HCT116 (cell line): ENCODE measurements at regions not wholly inside any gene's neighbourhood (a gene's known extent, or its start where the extent isn't known, plus 50 kb on each side); places are given as distances from the start of the nearest gene placed in this dataset.

Experiments
- ATAC-seq: fragments of 200-7000 bp; cut with Tn5 transposase; 2 replicates; pipeline ENCODE4 v1.9.1; 2020; ENCODE audit warnings: mild to moderate bottlenecking, moderate library complexity
- BruUV-seq: library from RNA; stranded (reverse); fragments of 400-500 nt; replicated peaks from 2 replicates; lab custom pipeline; 2021; lab: Mats Ljungman, UMichigan
- CTCF ChIA-PET: fragments of 300-600 bp; sonication (Branson Sonifier 250); formaldehyde crosslinking; loops from one replicate; lab custom pipeline; 2021; ENCODE audit warnings: antibody characterized with exemption; lab: Charles Lee
- POLR2A ChIA-PET: fragments of 300-600, 350-600 bp; sonication (Branson Sonifier 250); formaldehyde crosslinking; loops from one replicate; lab custom pipeline; 2021; ENCODE audit warnings: antibody characterized with exemption; lab: Charles Lee
- RAD21 ChIA-PET, 2 experiments: fragments of 300-600 bp; sonication (Branson Sonifier 250); formaldehyde crosslinking; loops; one replicate each; lab custom pipeline; 2023; ENCODE audit warnings: low total read pairs in 2 of 2; ENCODE audit not compliant: uncharacterized antibody in 2 of 2, unreplicated experiment in 2 of 2, low non-redundant PET in 1 of 2; lab: Charles Lee
- DNase-seq: peaks from one replicate; pipeline ENCODE4 v3.0.0-alpha.2; 2010; ENCODE audit warnings: low read depth, low spot score
- H2AFZ ChIP-seq: fragments of 200-600 bp; shearing (Covaris generic), sonication (generic); 2 replicates; pipeline ENCODE4 v1.6.1; 2017; ENCODE audit warnings: low read depth, mixed run types, mixed read lengths, antibody characterized with exemption, low read length; ENCODE audit not compliant: poor library complexity, severe bottlenecking
- H3K27ac ChIP-seq: 2 replicates; pipeline ENCODE4 v1.5.1; 2012; ENCODE audit warnings: low read depth, low read length
- H3K27me3 ChIP-seq: fragments of 200-600 bp; sonication (generic); 2 replicates; pipeline ENCODE4 v1.6.1; 2016; ENCODE audit warnings: mixed run types, low read length, mixed read lengths; ENCODE audit not compliant: insufficient read depth
- H3K36me3 ChIP-seq, 2 experiments: fragments of 200-500 bp in 1 of 2; fragments of 200-600 bp in 1 of 2; sonication (Bioruptor generic) in 1 of 2; sonication (generic) in 1 of 2; 2 replicates each; pipeline versions ENCODE4 v1.5.1 to v1.6.1; 2014 to 2016; ENCODE audit warnings: low read length in 2 of 2, inconsistent platforms in 1 of 2, mixed read lengths in 1 of 2, mixed run types in 1 of 2; ENCODE audit not compliant: insufficient read depth in 2 of 2, control insufficient read depth in 1 of 2
- H3K4me1 ChIP-seq, 2 experiments: fragments of 200-600 bp in 1 of 2; sonication (generic) in 1 of 2; 2 replicates each; pipeline versions ENCODE4 v1.5.1 to v1.6.1; 2012 to 2017; ENCODE audit warnings: low read length in 2 of 2, inconsistent platforms in 1 of 2, mild to moderate bottlenecking in 1 of 2, mixed read lengths in 1 of 2, mixed run types in 1 of 2, moderate library complexity in 1 of 2; ENCODE audit not compliant: insufficient read depth in 2 of 2, control insufficient read depth in 1 of 2
- H3K4me2 ChIP-seq: fragments of 200-600 bp; sonication (generic); 2 replicates; pipeline ENCODE4 v1.6.1; 2017; ENCODE audit warnings: mixed run types, low read length, mixed read lengths
- H3K4me3 ChIP-seq, 2 experiments: fragments of 200-600 bp in 1 of 2; sonication (generic) in 1 of 2; replicated peaks in 1 of 2; 2 replicates each; pipeline ENCODE4 v1.5.1; 2011 to 2016; ENCODE audit warnings: low read length in 2 of 2, control low read depth in 1 of 2, low read depth in 1 of 2, mild to moderate bottlenecking in 1 of 2, mixed read lengths in 1 of 2, mixed run types in 1 of 2
- H3K79me2 ChIP-seq: fragments of 200-600 bp; sonication (generic); 2 replicates; pipeline ENCODE4 v1.6.1; 2017; ENCODE audit warnings: mild to moderate bottlenecking, mixed run types, low read length, moderate library complexity, mixed read lengths; ENCODE audit not compliant: insufficient read depth
- H3K9ac ChIP-seq: fragments of 200-600 bp; sonication (generic); 2 replicates; pipeline ENCODE4 v1.6.1; 2016; ENCODE audit warnings: low read length, mixed read lengths
- H3K9me2 ChIP-seq: fragments of 200-600 bp; sonication (generic), shearing (Covaris generic); 2 replicates; pipeline ENCODE4 v1.6.1; 2017; ENCODE audit warnings: mixed run types, mild to moderate bottlenecking, moderate library complexity; ENCODE audit not compliant: insufficient read depth
- H3K9me3 ChIP-seq, 2 experiments: fragments of 200-500 bp in 1 of 2; fragments of 200-600 bp in 1 of 2; sonication (Bioruptor generic) in 1 of 2; sonication (generic) in 1 of 2; 2 replicates each; pipeline ENCODE4 v1.6.1; 2014 to 2017; ENCODE audit warnings: low read length in 2 of 2, mixed read lengths in 2 of 2, inconsistent platforms in 1 of 2, low read depth in 1 of 2, mild to moderate bottlenecking in 1 of 2, mixed run types in 1 of 2, moderate library complexity in 1 of 2; ENCODE audit not compliant: control insufficient read depth in 1 of 2, insufficient read depth in 1 of 2
- H4K20me1 ChIP-seq: fragments of 200-600 bp; sonication (generic), shearing (Covaris generic); 2 replicates; pipeline ENCODE4 v1.6.1; 2017; ENCODE audit warnings: mixed run types, mild to moderate bottlenecking, moderate library complexity; ENCODE audit not compliant: insufficient read depth
- EZH2 ChIP-seq: fragments of 200-600 bp; sonication (generic); IDR thresholded peaks from 2 replicates; pipeline ENCODE4 v1.6.1; 2017; ENCODE audit warnings: antibody characterized with exemption, mixed run types
- EZH2phosphoT487 ChIP-seq: fragments of 200-600 bp; IDR thresholded peaks from 2 replicates; pipeline ENCODE4 v1.6.1; 2018; ENCODE audit warnings: antibody characterized with exemption, borderline replicate concordance
- FOSL1 ChIP-seq: IDR thresholded peaks from 2 replicates; pipeline ENCODE4 v1.6.1; 2012; ENCODE audit warnings: low read depth
- POLR2AphosphoS5 ChIP-seq: IDR thresholded peaks from 2 replicates; pipeline ENCODE4 v1.6.1; 2011; ENCODE audit warnings: mild to moderate bottlenecking, low read depth, low read length, moderate library complexity
- TCF7L2 ChIP-seq: IDR thresholded peaks from 2 replicates; pipeline ENCODE4 v1.7.0; 2011; ENCODE audit warnings: borderline replicate concordance, inconsistent platforms; ENCODE audit not compliant: insufficient read depth, insufficient read length; ENCODE audit errors: extremely low read depth
- ZFX ChIP-seq: fragments of 450-650 bp; IDR thresholded peaks from 2 replicates; pipeline ENCODE4 v1.6.1; 2017
- intact Hi-C: fragments of 100-400 bp; cut with micrococcal nuclease; formaldehyde crosslinking; loops from 2 replicates; pipeline ENCODE4 v1.10.0; 2022
- TF ChIP-seq, protein P1 (sequence below): IDR thresholded peaks from 2 replicates; pipeline ENCODE4 v1.6.1; 2011; ENCODE audit warnings: mild to moderate bottlenecking, low read length, moderate library complexity; ENCODE audit not compliant: insufficient replicate concordance; ENCODE audit errors: extremely low read depth
- TF ChIP-seq, protein P2 (sequence below): IDR thresholded peaks from 2 replicates; pipeline ENCODE4 v1.6.1; 2012
- TF ChIP-seq, protein P3 (sequence below): IDR thresholded peaks from 2 replicates; pipeline ENCODE4 v1.6.1; 2012; ENCODE audit warnings: low read depth

DNA sequence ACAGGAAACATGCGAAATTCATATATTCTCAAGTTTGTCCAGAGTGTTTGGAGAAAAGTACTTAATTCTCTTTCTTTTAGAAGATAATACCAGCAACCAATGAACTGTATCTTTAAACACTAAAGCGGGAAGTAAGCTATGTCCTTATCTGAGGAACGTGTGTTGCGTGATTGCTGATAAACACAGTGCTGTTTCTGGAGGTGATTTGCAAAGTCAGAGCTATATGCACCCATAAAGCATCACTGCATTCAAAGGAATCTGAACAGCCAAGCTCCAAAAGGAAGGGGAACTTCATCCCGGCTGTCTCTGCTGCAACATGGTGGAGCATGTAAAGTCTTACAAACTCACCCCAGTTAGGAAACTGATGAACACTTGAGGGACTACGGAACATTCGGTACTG, 271.7 kb upstream of the FN1 start:
- POLR2A ChIA-PET = no interaction called here
- no peaks in the 10 kb centered on the region for H3K4me1 ChIP-seq
- intact Hi-C loops = no loop called here

DNA sequence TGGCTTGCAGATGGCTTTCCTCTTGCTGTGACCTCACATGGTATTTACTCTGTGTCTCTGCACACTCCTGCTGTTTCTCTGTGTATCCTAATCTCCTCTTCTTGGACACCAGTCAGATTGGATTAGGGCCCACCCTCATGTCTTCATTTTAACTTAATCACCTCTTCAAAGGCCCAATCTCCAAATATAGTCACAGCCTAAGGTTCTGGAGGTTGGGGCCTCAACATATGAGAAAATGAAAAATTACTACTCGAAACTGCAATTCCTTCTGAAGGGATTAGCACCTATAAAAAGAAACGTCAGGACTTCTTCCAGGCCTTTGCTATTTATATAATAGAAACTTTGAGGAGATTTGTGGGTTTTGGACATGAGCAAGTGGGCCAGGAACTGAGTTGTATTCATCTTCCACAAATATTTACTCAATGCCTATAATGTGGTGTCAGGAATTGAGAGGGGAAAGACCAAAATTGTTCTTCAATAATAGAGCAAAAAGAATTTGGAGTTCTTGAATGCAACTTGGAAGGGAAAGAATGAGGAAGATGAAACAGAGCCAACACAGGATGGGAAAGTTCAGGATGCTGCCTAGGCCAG, 270.0 kb upstream of the FN1 start:
- Histone ChIP-seq H3K4me2 (no peak overlapping the region), H3K9me3 (no peaks in the 10 kb centered on the region), H3K36me3 (no peaks in the 10 kb centered on the region), H3K9me2 (no peaks in the 10 kb centered on the region), H2AFZ (no peak overlapping the region), H3K27ac (no peak overlapping the region), H3K4me1 (no peaks in the 10 kb centered on the region), H4K20me1 (no peaks in the 10 kb centered on the region), H3K27me3 (no peaks in the 10 kb centered on the region), H3K9ac (no peak overlapping the region), H3K79me2 (no peaks in the 10 kb centered on the region), H3K4me3 (no peak overlapping the region)
- ATAC-seq (no peak), DNase-seq (no peak)
- ChIA-PET POLR2A (no interaction called here), RAD21 (no interaction called here), CTCF (no interaction called here)
- BruUV-seq = no TSS peak
- intact Hi-C loops = no loop called here
- no peak for TF ChIP-seq EZH2
- TF ChIP-seq, protein P1, sequence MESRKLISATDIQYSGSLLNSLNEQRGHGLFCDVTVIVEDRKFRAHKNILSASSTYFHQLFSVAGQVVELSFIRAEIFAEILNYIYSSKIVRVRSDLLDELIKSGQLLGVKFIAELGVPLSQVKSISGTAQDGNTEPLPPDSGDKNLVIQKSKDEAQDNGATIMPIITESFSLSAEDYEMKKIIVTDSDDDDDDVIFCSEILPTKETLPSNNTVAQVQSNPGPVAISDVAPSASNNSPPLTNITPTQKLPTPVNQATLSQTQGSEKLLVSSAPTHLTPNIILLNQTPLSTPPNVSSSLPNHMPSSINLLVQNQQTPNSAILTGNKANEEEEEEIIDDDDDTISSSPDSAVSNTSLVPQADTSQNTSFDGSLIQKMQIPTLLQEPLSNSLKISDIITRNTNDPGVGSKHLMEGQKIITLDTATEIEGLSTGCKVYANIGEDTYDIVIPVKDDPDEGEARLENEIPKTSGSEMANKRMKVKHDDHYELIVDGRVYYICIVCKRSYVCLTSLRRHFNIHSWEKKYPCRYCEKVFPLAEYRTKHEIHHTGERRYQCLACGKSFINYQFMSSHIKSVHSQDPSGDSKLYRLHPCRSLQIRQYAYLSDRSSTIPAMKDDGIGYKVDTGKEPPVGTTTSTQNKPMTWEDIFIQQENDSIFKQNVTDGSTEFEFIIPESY = no peak
- TF ChIP-seq ZFX = no peak
- TF ChIP-seq, protein P2, sequence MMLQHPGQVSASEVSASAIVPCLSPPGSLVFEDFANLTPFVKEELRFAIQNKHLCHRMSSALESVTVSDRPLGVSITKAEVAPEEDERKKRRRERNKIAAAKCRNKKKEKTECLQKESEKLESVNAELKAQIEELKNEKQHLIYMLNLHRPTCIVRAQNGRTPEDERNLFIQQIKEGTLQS = no peak
- no peak for TF ChIP-seq EZH2phosphoT487
- no peak for TF ChIP-seq TCF7L2

More for the DNA sequence above, 271.7 kb upstream of the FN1 start:
- H3K9me3 ChIP-seq = no peaks in the 10 kb centered on the region
- BruUV-seq = no TSS peak
- CTCF ChIA-PET = no interaction called here
- no peak overlapping the region for H3K4me2 ChIP-seq
- H3K36me3 ChIP-seq = no peaks in the 10 kb centered on the region
- TF ChIP-seq POLR2AphosphoS5 = no peak
- no peak for TF ChIP-seq TCF7L2
- TF ChIP-seq FOSL1 = no peak
- TF ChIP-seq, protein P3, sequence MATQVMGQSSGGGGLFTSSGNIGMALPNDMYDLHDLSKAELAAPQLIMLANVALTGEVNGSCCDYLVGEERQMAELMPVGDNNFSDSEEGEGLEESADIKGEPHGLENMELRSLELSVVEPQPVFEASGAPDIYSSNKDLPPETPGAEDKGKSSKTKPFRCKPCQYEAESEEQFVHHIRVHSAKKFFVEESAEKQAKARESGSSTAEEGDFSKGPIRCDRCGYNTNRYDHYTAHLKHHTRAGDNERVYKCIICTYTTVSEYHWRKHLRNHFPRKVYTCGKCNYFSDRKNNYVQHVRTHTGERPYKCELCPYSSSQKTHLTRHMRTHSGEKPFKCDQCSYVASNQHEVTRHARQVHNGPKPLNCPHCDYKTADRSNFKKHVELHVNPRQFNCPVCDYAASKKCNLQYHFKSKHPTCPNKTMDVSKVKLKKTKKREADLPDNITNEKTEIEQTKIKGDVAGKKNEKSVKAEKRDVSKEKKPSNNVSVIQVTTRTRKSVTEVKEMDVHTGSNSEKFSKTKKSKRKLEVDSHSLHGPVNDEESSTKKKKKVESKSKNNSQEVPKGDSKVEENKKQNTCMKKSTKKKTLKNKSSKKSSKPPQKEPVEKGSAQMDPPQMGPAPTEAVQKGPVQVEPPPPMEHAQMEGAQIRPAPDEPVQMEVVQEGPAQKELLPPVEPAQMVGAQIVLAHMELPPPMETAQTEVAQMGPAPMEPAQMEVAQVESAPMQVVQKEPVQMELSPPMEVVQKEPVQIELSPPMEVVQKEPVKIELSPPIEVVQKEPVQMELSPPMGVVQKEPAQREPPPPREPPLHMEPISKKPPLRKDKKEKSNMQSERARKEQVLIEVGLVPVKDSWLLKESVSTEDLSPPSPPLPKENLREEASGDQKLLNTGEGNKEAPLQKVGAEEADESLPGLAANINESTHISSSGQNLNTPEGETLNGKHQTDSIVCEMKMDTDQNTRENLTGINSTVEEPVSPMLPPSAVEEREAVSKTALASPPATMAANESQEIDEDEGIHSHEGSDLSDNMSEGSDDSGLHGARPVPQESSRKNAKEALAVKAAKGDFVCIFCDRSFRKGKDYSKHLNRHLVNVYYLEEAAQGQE = no peak
- TF ChIP-seq, all 23 proteins: peak for 0
- Histone ChIP-seq H3K9me2 (no peaks in the 10 kb centered on the region), H3K27ac (no peak overlapping the region), H3K27me3 (no peaks in the 10 kb centered on the region), H3K9ac (no peak overlapping the region), H3K4me3 (no peak overlapping the region), H2AFZ (no peak overlapping the region), H4K20me1 (no peaks in the 10 kb centered on the region), H3K79me2 (no peaks in the 10 kb centered on the region)
- RAD21 ChIA-PET = no interaction called here
- DNase-seq (no peak), ATAC-seq (no peak)
